ENCODE measurements at regions not wholly inside any gene's neighbourhood (a gene's known extent, or its start where the extent isn't known, plus 50 kb on each side); places are given as distances from the start of the nearest gene placed in this dataset.
"Not testable (repeated sequence)": the region's sequence is repeated elsewhere in the genome, so short reads cannot be mapped to it uniquely, and the experiment has no call there.

GRCh38 chr15:38626443-38627050 is 61.9 kb upstream of the RASGRP1 start:
- peaks cover 52% of the 10 kb centered on the region for H3K27me3 ChIP-seq (ENCODE audit: insufficient read depth, low read length)
- H3K79me2 ChIP-seq (ENCODE audit: control insufficient read depth, insufficient read depth, low read length, unreplicated experiment), result no peaks in the 10 kb centered on the region
- no peak overlapping the region for H3K4me3 ChIP-seq (ENCODE audit: low read depth, low read length)
- H3K27ac ChIP-seq (ENCODE audit: low read depth, low read length), result no peak overlapping the region
- no peak overlapping the region for H2AFZ ChIP-seq (ENCODE audit: low read length, unreplicated experiment)
- no peaks in the 10 kb centered on the region for H3K36me3 ChIP-seq (ENCODE audit: insufficient read depth, low read length)
- no peaks in the 10 kb centered on the region for H3K4me1 ChIP-seq (ENCODE audit: control insufficient read depth, insufficient read depth, low read length, unreplicated experiment)

- Histone ChIP-seq H3K27me3 (ENCODE audit: insufficient read depth, low read length) (peaks cover 45% of the 10 kb centered on the region), H3K27ac (ENCODE audit: low read depth, low read length) (no peak overlapping the region), H3K4me3 (ENCODE audit: low read depth, low read length) (no peak overlapping the region), H3K79me2 (ENCODE audit: control insufficient read depth, insufficient read depth, low read length, unreplicated experiment) (no peaks in the 10 kb centered on the region), H3K4me1 (ENCODE audit: control insufficient read depth, insufficient read depth, low read length, unreplicated experiment) (no peaks in the 10 kb centered on the region), H3K36me3 (ENCODE audit: insufficient read depth, low read length) (no peaks in the 10 kb centered on the region), H2AFZ (ENCODE audit: low read length, unreplicated experiment) (no peak overlapping the region)
Observed at GRCh38 chr15:38627689-38628277, 63.2 kb upstream of the RASGRP1 start.

GRCh38 chr15:38631119-38632075 is 66.8 kb upstream of the RASGRP1 start:
- no peaks in the 10 kb centered on the region for H3K36me3 ChIP-seq (ENCODE audit: insufficient read depth, low read length)
- H2AFZ ChIP-seq (ENCODE audit: low read length, unreplicated experiment), result no peak overlapping the region
- H3K27ac ChIP-seq (ENCODE audit: low read depth, low read length), result no peak overlapping the region
- no peak overlapping the region for H3K4me3 ChIP-seq (ENCODE audit: low read depth, low read length)
- no peaks in the 10 kb centered on the region for H3K79me2 ChIP-seq (ENCODE audit: control insufficient read depth, insufficient read depth, low read length, unreplicated experiment)
- H3K4me1 ChIP-seq (ENCODE audit: control insufficient read depth, insufficient read depth, low read length, unreplicated experiment), result no peaks in the 10 kb centered on the region
- H3K27me3 ChIP-seq (ENCODE audit: insufficient read depth, low read length), result peaks cover 56% of the 10 kb centered on the region

GRCh38 chr15:38635170-38635569 is 70.6 kb upstream of the RASGRP1 start:
- Histone ChIP-seq H3K27ac (ENCODE audit: low read depth, low read length) (no peak overlapping the region), H3K4me1 (ENCODE audit: control insufficient read depth, insufficient read depth, low read length, unreplicated experiment) (no peaks in the 10 kb centered on the region), H2AFZ (ENCODE audit: low read length, unreplicated experiment) (no peak overlapping the region)

GRCh38 chr15:38636597-38636996 is 72.0 kb upstream of the RASGRP1 start:
- H3K36me3 ChIP-seq (ENCODE audit: insufficient read depth, low read length), result no peaks in the 10 kb centered on the region
- no peaks in the 10 kb centered on the region for H3K4me1 ChIP-seq (ENCODE audit: control insufficient read depth, insufficient read depth, low read length, unreplicated experiment)
- no peak overlapping the region for H2AFZ ChIP-seq (ENCODE audit: low read length, unreplicated experiment)
- no peak overlapping the region for H3K27ac ChIP-seq (ENCODE audit: low read depth, low read length)
- H3K27me3 ChIP-seq (ENCODE audit: insufficient read depth, low read length), result peaks cover 62% of the 10 kb centered on the region
- no peak overlapping the region for H3K4me3 ChIP-seq (ENCODE audit: low read depth, low read length)
- H3K79me2 ChIP-seq (ENCODE audit: control insufficient read depth, insufficient read depth, low read length, unreplicated experiment), result no peaks in the 10 kb centered on the region

More at GRCh38 chr15:38635170-38635569, 70.6 kb upstream of the RASGRP1 start:
- Histone ChIP-seq H3K4me3 (ENCODE audit: low read depth, low read length) (no peak overlapping the region), H3K27me3 (ENCODE audit: insufficient read depth, low read length) (peaks cover 68% of the 10 kb centered on the region), H3K36me3 (ENCODE audit: insufficient read depth, low read length) (no peaks in the 10 kb centered on the region), H3K79me2 (ENCODE audit: control insufficient read depth, insufficient read depth, low read length, unreplicated experiment) (no peaks in the 10 kb centered on the region)

- H3K27me3 ChIP-seq (ENCODE audit: insufficient read depth, low read length), result peaks cover 60% of the 10 kb centered on the region
- no peaks in the 10 kb centered on the region for H3K36me3 ChIP-seq (ENCODE audit: insufficient read depth, low read length)
- H3K4me3 ChIP-seq (ENCODE audit: low read depth, low read length), result no peak overlapping the region
- no peak overlapping the region for H2AFZ ChIP-seq (ENCODE audit: low read length, unreplicated experiment)
- H3K4me1 ChIP-seq (ENCODE audit: control insufficient read depth, insufficient read depth, low read length, unreplicated experiment), result no peaks in the 10 kb centered on the region
- H3K27ac ChIP-seq (ENCODE audit: low read depth, low read length), result no peak overlapping the region
- no peaks in the 10 kb centered on the region for H3K79me2 ChIP-seq (ENCODE audit: control insufficient read depth, insufficient read depth, low read length, unreplicated experiment)
Observed at GRCh38 chr15:38638126-38638525, 73.5 kb upstream of the RASGRP1 start.

GRCh38 chr15:38638811-38639210 is 74.2 kb upstream of the RASGRP1 start:
- Histone ChIP-seq H3K36me3 (ENCODE audit: insufficient read depth, low read length) (no peaks in the 10 kb centered on the region), H3K4me3 (ENCODE audit: low read depth, low read length) (no peak overlapping the region), H3K79me2 (ENCODE audit: control insufficient read depth, insufficient read depth, low read length, unreplicated experiment) (no peaks in the 10 kb centered on the region), H2AFZ (ENCODE audit: low read length, unreplicated experiment) (no peak overlapping the region), H3K27ac (ENCODE audit: low read depth, low read length) (no peak overlapping the region), H3K4me1 (ENCODE audit: control insufficient read depth, insufficient read depth, low read length, unreplicated experiment) (no peaks in the 10 kb centered on the region), H3K27me3 (ENCODE audit: insufficient read depth, low read length) (peaks cover 59% of the 10 kb centered on the region)

GRCh38 chr15:38642689-38643270 is 78.2 kb upstream of the RASGRP1 start:
- Histone ChIP-seq H3K79me2 (ENCODE audit: control insufficient read depth, insufficient read depth, low read length, unreplicated experiment) (no peaks in the 10 kb centered on the region), H3K27ac (ENCODE audit: low read depth, low read length) (no peak overlapping the region), H3K27me3 (ENCODE audit: insufficient read depth, low read length) (peaks cover 33% of the 10 kb centered on the region), H3K4me1 (ENCODE audit: control insufficient read depth, insufficient read depth, low read length, unreplicated experiment) (no peaks in the 10 kb centered on the region), H3K36me3 (ENCODE audit: insufficient read depth, low read length) (no peaks in the 10 kb centered on the region), H3K4me3 (ENCODE audit: low read depth, low read length) (no peak overlapping the region), H2AFZ (ENCODE audit: low read length, unreplicated experiment) (no peak overlapping the region)

GRCh38 chr15:38644353-38644752 is 79.7 kb upstream of the RASGRP1 start:
- H3K4me3 ChIP-seq (ENCODE audit: low read depth, low read length); H2AFZ ChIP-seq (ENCODE audit: low read length, unreplicated experiment); H3K4me1 ChIP-seq (ENCODE audit: control insufficient read depth, insufficient read depth, low read length, unreplicated experiment); H3K36me3 ChIP-seq (ENCODE audit: insufficient read depth, low read length); H3K79me2 ChIP-seq (ENCODE audit: control insufficient read depth, insufficient read depth, low read length, unreplicated experiment); H3K27ac ChIP-seq (ENCODE audit: low read depth, low read length): not testable (repeated sequence)
- peaks cover 43% of the 10 kb centered on the region for H3K27me3 ChIP-seq (ENCODE audit: insufficient read depth, low read length)

- H3K79me2 ChIP-seq (ENCODE audit: control insufficient read depth, insufficient read depth, low read length, unreplicated experiment), result no peaks in the 10 kb centered on the region
- H3K27me3 ChIP-seq (ENCODE audit: insufficient read depth, low read length), result peaks cover 57% of the 10 kb centered on the region
- H3K4me3 ChIP-seq (ENCODE audit: low read depth, low read length), result no peak overlapping the region
- H3K36me3 ChIP-seq (ENCODE audit: insufficient read depth, low read length), result no peaks in the 10 kb centered on the region
- H2AFZ ChIP-seq (ENCODE audit: low read length, unreplicated experiment), result no peak overlapping the region
- no peaks in the 10 kb centered on the region for H3K4me1 ChIP-seq (ENCODE audit: control insufficient read depth, insufficient read depth, low read length, unreplicated experiment)
- H3K27ac ChIP-seq (ENCODE audit: low read depth, low read length), result no peak overlapping the region
Observed at GRCh38 chr15:38646716-38647115, 82.1 kb upstream of the RASGRP1 start.

All from ACC112 (cell line).